B cell (primary cell): ENCODE measurements at regions not wholly inside any gene's neighbourhood (a gene's known extent, or its start where the extent isn't known, plus 50 kb on each side); places are given as distances from the start of the nearest gene placed in this dataset.

Source experiments
- ATAC-seq: fragments of 200-7000 bp; cut with Tn5 transposase; one replicate; pipeline ENCODE4 v1.10.0; 2021; ENCODE audit warnings: low read depth, mild to moderate bottlenecking, moderate number of reproducible peaks, moderate library complexity
- CTCF ChIA-PET: fragments of 350-600 bp; sonication (Branson Sonifier 250); formaldehyde crosslinking; loops from one replicate; lab custom pipeline; 2021; ENCODE audit warnings: antibody characterized with exemption, inconsistent platforms; lab: Charles Lee
- POLR2A ChIA-PET: fragments of 350-600 bp; sonication (Branson Sonifier 250); formaldehyde crosslinking; loops from one replicate; lab custom pipeline; 2021; ENCODE audit warnings: antibody characterized with exemption; lab: Charles Lee
- DNase-seq: peaks from one replicate; pipeline ENCODE4 v3.0.0; 2013
- H2AFZ ChIP-seq: 2 replicates; pipeline ENCODE4 v1.6.1; 2012; ENCODE audit warnings: mild to moderate bottlenecking, low read depth, low read length; ENCODE audit not compliant: insufficient read depth, poor library complexity, severe bottlenecking
- H3K27ac ChIP-seq, 2 donors: 1 replicate in 1 of 2; 2 replicates in 1 of 2; pipeline ENCODE4 v1.5.1; 2012 to 2013; ENCODE audit warnings: low read length in 2 of 2, mild to moderate bottlenecking in 2 of 2, moderate library complexity in 1 of 2
- H3K27me3 ChIP-seq, 4 experiments: fragments of 200-600 bp in 1 of 4; sonication (generic) in 1 of 4; replicated peaks in 1 of 4; 1 replicate in 2 of 4; 2 replicates in 2 of 4; pipeline versions ENCODE4 v1.6.1 to v1.7.0; 2013 to 2016; ENCODE audit warnings: low read length in 3 of 4, mild to moderate bottlenecking in 2 of 4, mixed read lengths in 1 of 4, moderate library complexity in 1 of 4; ENCODE audit not compliant: insufficient read depth in 4 of 4, control insufficient read depth in 3 of 4; ENCODE audit errors: control extremely low read depth in 1 of 4
- H3K36me3 ChIP-seq, 2 experiments: replicated peaks in 1 of 2; 1 replicate in 1 of 2; 2 replicates in 1 of 2; pipeline versions ENCODE4 v1.6.1 to v1.7.1; 2013; ENCODE audit warnings: low read length in 1 of 2; ENCODE audit not compliant: insufficient read depth in 2 of 2, control insufficient read depth in 1 of 2; ENCODE audit errors: control extremely low read depth in 1 of 2, extremely low read depth in 1 of 2
- H3K4me1 ChIP-seq, 2 donors: fragments of 200-600 bp in 1 of 2; sonication (generic) in 1 of 2; 1 replicate in 1 of 2; 2 replicates in 1 of 2; pipeline versions ENCODE4 v1.5.1 to v1.6.1; 2013 to 2017; ENCODE audit warnings: low read length in 2 of 2; ENCODE audit not compliant: control insufficient read depth in 2 of 2, insufficient read depth in 2 of 2
- H3K4me2 ChIP-seq: replicated peaks from 2 replicates; pipeline ENCODE3; 2012; ENCODE audit warnings: mild to moderate bottlenecking, low read depth, low read length; ENCODE audit not compliant: poor library complexity, severe bottlenecking
- H3K4me3 ChIP-seq, 5 experiments: fragments of 200-600 bp in 1 of 5; sonication (generic) in 1 of 5; 1 replicate in 3 of 5; 2 replicates in 2 of 5; pipeline versions ENCODE4 v1.5.1 to v1.7.0; 2011 to 2016; ENCODE audit warnings: low read length in 4 of 5, mild to moderate bottlenecking in 4 of 5, low read depth in 2 of 5, control low read depth in 1 of 5, moderate library complexity in 1 of 5; ENCODE audit not compliant: insufficient read depth in 1 of 5; ENCODE audit errors: control extremely low read depth in 1 of 5, extremely low read depth in 1 of 5
- H3K79me2 ChIP-seq: fragments of 200-600 bp; sonication (generic); one replicate; pipeline ENCODE4 v1.6.0; 2016; ENCODE audit warnings: low read length; ENCODE audit not compliant: control insufficient read depth, insufficient read depth
- H3K9ac ChIP-seq: fragments of 200-600 bp; sonication (generic); 2 replicates; pipeline ENCODE4 v1.6.1; 2017; ENCODE audit warnings: mild to moderate bottlenecking, low read length, moderate library complexity
- H3K9me3 ChIP-seq, 3 donors: one replicate each; pipeline versions ENCODE4 v1.6.1 to v1.7.1; 2013; ENCODE audit warnings: low read length in 2 of 3; ENCODE audit not compliant: control insufficient read depth in 2 of 3, insufficient read depth in 1 of 3; ENCODE audit errors: control extremely low read depth in 1 of 3
- H4K20me1 ChIP-seq: 2 replicates; pipeline ENCODE4 v1.6.0; 2012; ENCODE audit warnings: mild to moderate bottlenecking, low read length; ENCODE audit not compliant: insufficient read depth, control insufficient read depth, poor library complexity, severe bottlenecking
- H3K27ac Mint-ChIP-seq: one replicate; pipeline ENCODE4 v1.8.0; 2021; ENCODE audit warnings: mixed read lengths
- H3K27me3 Mint-ChIP-seq: one replicate; pipeline ENCODE4 v1.8.0; 2021; ENCODE audit warnings: mixed read lengths
- H3K4me1 Mint-ChIP-seq: one replicate; pipeline ENCODE4 v1.8.0; 2021; ENCODE audit warnings: mixed read lengths
- H3K4me3 Mint-ChIP-seq: one replicate; pipeline ENCODE4 v1.8.0; 2021; ENCODE audit warnings: mixed read lengths
- H3K9me3 Mint-ChIP-seq: one replicate; pipeline ENCODE4 v1.8.0; 2022; ENCODE audit warnings: mixed read lengths; ENCODE audit not compliant: insufficient read depth
- EZH2 ChIP-seq: IDR thresholded peaks from 2 replicates; pipeline ENCODE4 v1.6.1; 2012; ENCODE audit warnings: borderline replicate concordance, low read depth, mild to moderate bottlenecking, moderate library complexity, low read length; ENCODE audit not compliant: insufficient read depth, poor library complexity, severe bottlenecking
- WGBS: methylation state at CpG from one replicate; pipeline ENCODE4 v1.1.5; 2013; ENCODE audit warnings: missing lambda C conversion rate; ENCODE audit not compliant: insufficient coverage; 5-methylcytosine and 5-hydroxymethylcytosine counted together
- intact Hi-C: fragments of 100-400 bp; cut with micrococcal nuclease; formaldehyde crosslinking; loops from one replicate; pipeline ENCODE4 v1.10.0; 2022
- TF ChIP-seq, protein P1 (sequence below): fragments of 200-600 bp; IDR thresholded peaks from one replicate; pipeline ENCODE4 v1.8.0; 2022; ENCODE audit warnings: antibody characterized with exemption, mild to moderate bottlenecking

DNA sequence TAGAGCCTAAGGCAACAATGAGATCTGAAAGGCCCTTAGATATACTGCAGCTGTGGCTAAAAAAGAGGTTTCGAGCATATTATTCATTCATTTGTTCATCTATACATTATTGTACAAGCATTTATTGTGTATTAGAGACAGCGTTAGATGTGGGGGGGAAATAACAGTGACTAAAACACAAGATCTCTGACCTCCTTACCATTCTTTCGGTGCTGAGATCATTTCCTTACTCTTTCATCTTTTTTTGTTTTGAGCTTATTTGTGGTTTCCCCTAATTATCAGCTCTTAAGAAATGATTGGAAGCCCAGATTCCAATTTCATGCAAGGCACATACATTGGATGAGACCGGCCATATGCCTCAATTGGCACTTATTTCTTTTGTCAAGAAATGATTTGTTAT is 113.2 kb downstream of the SEC61B start:
- no peak overlapping the region for H3K9ac ChIP-seq
- no peak overlapping the region for H3K27ac ChIP-seq
- TF ChIP-seq, protein P1, sequence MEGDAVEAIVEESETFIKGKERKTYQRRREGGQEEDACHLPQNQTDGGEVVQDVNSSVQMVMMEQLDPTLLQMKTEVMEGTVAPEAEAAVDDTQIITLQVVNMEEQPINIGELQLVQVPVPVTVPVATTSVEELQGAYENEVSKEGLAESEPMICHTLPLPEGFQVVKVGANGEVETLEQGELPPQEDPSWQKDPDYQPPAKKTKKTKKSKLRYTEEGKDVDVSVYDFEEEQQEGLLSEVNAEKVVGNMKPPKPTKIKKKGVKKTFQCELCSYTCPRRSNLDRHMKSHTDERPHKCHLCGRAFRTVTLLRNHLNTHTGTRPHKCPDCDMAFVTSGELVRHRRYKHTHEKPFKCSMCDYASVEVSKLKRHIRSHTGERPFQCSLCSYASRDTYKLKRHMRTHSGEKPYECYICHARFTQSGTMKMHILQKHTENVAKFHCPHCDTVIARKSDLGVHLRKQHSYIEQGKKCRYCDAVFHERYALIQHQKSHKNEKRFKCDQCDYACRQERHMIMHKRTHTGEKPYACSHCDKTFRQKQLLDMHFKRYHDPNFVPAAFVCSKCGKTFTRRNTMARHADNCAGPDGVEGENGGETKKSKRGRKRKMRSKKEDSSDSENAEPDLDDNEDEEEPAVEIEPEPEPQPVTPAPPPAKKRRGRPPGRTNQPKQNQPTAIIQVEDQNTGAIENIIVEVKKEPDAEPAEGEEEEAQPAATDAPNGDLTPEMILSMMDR: no peak
- TF ChIP-seq EZH2: no peak
- no peak overlapping the region for H3K4me3 ChIP-seq
- H3K27ac Mint-ChIP-seq: no peak overlapping the region
- no peaks in the 10 kb centered on the region for H3K4me1 ChIP-seq
- peaks cover 11% of the 10 kb centered on the region for H3K27me3 Mint-ChIP-seq
- H3K79me2 ChIP-seq: no peaks in the 10 kb centered on the region
- WGBS: no CpG with 5 or more reads among the region's 4 CpGs
- H3K9me3 ChIP-seq: no peaks in the 10 kb centered on the region
- no peaks in the 10 kb centered on the region for H4K20me1 ChIP-seq
- ATAC-seq (no peak), DNase-seq (no peak)
- ChIA-PET CTCF (interaction anchor here (0.6 kb wide), 1 partner anchor 306 kb away, joined by 3 read pairs; no protein-coding TSS in a partner anchor), POLR2A (no interaction called here)
- no peak overlapping the region for H3K4me3 Mint-ChIP-seq
- H3K36me3 ChIP-seq: no peaks in the 10 kb centered on the region
- H3K4me1 Mint-ChIP-seq: no peaks in the 10 kb centered on the region
- intact Hi-C loops: no loop called here
- H3K9me3 Mint-ChIP-seq: no peaks in the 10 kb centered on the region
- no peaks in the 10 kb centered on the region for H3K27me3 ChIP-seq
- H3K4me2 ChIP-seq: no peak overlapping the region
- no peak overlapping the region for H2AFZ ChIP-seq

DNA sequence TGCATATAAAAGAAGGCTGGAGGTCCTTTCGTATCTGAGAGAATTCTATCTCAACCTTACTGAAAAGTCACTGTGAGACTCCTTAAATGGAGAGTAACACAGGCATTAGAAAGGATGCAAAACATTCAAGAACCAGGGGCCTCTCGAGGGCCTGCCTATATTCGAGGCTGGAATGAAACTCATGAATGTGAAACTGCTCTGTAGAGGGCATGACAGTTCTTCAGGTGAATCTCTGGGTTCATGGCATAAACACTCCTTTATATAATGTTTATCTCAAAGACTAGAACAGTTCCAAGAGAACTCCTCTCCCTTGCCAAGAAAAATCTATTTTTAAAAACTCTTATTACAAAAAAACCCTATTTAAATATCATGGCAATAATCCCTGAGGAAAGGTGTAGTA is 113.9 kb downstream of the SEC61B start:
- Histone ChIP-seq H3K79me2 (no peaks in the 10 kb centered on the region), H2AFZ (no peak overlapping the region), H3K4me1 (no peaks in the 10 kb centered on the region), H3K9me3 (no peaks in the 10 kb centered on the region), H3K9ac (no peak overlapping the region), H3K4me3 (no peak overlapping the region), H3K27ac (no peak overlapping the region), H3K36me3 (no peaks in the 10 kb centered on the region), H4K20me1 (no peaks in the 10 kb centered on the region), H3K4me2 (no peak overlapping the region), H3K27me3 (no peaks in the 10 kb centered on the region)
- DNase-seq (no peak), ATAC-seq (no peak)
- Mint-ChIP-seq H3K4me1 (no peaks in the 10 kb centered on the region), H3K4me3 (no peak overlapping the region), H3K27ac (no peak overlapping the region), H3K9me3 (no peaks in the 10 kb centered on the region), H3K27me3 (peaks cover 14% of the 10 kb centered on the region)
- WGBS: 80% methylated on average over 1 of the region's 3 CpGs
- intact Hi-C loops: no loop called here
- ChIA-PET POLR2A (no interaction called here), CTCF (no interaction called here)
- TF ChIP-seq, protein P1: no peak
- TF ChIP-seq EZH2: no peak
